Brain pericyte (primary cell): ENCODE measurements at regions not wholly inside any gene's neighbourhood (a gene's known extent, or its start where the extent isn't known, plus 50 kb on each side); places are given as distances from the start of the nearest gene placed in this dataset.
"Not testable (repeated sequence)": the region's sequence is repeated elsewhere in the genome, so short reads cannot be mapped to it uniquely, and the experiment has no call there.

Experiments
- DNase-seq: peaks from one replicate; pipeline ENCODE4 v3.0.0-alpha.2; 2012; ENCODE audit warnings: low read depth, low spot score

- no peak for DNase-seq
Observed at GRCh38 chr10:3660753-3661152, 124.3 kb downstream of the KLF6 start.

DNA sequence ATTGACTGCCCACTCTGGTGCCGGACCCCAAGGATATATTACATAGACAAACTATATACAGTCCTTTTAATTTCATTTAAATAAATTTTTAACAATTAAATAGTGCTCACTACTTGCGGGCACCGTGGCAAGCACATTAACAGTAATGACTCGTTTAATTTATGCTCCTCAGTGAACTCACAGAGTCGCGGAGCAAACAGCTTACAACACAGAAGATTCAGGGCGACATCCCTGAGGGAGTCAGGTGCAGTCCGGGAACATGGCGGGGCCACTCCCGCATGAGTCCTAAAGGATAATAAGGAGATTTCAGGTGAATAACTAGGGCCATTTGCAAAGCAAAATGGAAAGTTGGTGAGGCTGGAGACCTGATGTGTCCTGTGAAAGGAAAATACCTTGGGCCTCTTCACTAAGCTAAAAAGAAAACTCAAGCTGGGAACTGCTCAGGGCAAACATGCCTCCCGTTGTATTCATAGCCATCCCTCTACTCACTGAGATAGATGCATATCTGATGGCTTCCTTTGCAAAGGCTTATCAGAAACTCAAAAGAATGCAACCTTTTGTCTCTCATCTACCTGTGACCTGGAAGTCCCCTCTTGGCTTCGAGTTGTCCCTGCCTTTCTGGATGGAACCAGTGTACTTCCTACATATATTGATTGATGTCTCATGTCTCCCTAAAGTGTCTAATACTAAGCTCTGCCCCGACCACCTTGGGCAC lies 125.6 kb downstream of the KLF6 start:
- no peak for DNase-seq

- no peak for DNase-seq
Observed at GRCh38 chr10:3658766-3659165, 126.2 kb downstream of the KLF6 start.

DNA sequence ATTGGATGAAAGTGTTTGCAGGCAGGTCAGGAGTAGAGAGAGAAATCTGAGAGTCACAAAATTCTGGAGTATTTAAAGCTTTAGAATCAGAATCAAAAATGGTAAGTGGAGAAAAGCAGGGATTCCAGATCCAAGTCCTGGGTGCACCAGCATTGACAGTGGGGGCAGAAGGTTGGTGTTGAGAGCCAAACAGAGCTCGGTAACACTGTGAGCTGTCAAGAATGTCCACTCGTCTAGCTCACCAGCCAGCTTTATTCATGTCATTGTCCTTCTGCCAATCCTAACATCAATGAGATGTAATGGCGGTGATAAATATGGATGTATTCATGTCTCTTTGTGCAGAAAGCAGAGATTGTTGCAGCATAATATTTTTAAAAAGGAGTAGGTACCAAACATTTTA lies 128.8 kb downstream of the KLF6 start:
- DNase-seq, result no peak

- no peak for DNase-seq
Observed at GRCh38 chr10:3655528-3655927, 129.5 kb downstream of the KLF6 start.

DNA sequence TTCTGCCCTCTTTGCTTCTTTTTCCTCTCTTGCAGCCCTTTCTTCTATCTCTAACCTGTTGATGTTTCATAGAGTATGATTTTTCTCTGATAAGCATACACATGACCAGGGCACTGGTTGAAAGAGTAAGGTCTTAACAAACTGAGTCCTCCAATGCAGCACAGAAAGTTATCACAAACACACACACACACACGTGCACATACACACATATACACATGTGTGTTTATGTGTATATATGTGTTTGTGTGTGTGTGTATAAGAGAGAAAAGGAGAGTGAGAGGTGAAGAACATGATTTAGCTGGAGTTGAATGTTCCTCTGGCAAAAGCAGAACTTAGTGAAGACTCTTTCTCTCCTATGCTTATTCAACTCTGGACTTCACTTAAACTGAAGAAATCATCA lies 130.0 kb downstream of the KLF6 start:
- no peak for DNase-seq

GRCh38 chr10:3654496-3654895 lies 130.5 kb downstream of the KLF6 start:
- DNase-seq, result no peak

DNA sequence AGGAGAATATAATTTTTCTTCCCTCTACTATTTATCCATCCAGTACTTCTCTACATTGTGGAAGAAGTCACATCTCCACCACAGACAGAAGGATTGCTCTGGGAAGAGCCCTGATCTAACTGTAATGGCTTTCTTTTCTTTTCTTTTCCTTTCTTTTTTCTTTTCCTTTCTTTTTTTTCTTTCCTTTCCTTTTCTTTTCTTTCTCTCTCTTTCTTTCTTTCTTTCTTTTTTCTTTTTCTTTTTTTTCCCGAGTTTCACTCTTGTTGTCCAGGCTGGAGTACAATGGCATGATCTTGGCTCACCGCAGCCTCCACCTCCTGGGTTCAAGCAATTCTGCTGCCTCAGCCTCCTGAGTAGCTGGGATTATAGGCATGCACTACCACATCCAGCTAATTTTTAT lies 131.7 kb downstream of the KLF6 start:
- DNase-seq, result not testable (repeated sequence)

DNA sequence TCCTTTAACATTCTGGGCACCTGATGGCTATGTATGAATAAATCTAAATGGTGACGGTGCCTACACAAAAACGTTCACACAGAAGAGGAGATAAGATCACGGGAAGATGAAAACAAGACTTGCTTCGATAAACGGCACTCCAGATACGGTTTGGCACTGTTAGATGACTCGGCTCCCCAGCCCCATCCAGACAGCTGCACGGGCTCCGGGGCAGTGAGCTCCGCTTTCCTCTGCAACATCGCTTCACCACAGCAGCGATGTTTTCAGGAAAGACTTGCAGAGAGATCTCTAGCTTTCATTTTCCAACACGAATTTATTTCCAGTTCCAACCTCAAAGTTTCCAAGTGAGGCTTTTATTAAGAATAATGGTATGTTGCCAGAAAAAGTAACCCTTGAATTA lies 132.1 kb downstream of the KLF6 start:
- DNase-seq, result no peak

- DNase-seq, result no peak
Observed at GRCh38 chr10:3651969-3652653, 132.9 kb downstream of the KLF6 start.

DNA sequence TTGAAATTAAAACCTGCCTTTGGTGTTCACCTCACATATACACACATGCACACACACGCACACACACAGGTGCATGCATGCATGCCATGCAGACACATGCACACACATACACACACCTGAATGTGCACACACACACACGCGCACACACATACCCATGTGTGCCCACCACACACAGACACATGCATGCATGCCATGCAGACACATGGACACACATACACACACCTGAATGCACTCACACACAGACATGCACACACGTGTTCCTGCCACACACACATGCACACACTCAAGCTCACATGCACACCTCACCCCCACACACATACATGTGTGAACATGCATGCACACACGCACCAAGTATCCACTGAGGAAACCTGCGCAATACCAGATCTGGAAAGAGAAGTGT lies 136.4 kb downstream of the KLF6 start:
- DNase-seq, result no peak

DNA sequence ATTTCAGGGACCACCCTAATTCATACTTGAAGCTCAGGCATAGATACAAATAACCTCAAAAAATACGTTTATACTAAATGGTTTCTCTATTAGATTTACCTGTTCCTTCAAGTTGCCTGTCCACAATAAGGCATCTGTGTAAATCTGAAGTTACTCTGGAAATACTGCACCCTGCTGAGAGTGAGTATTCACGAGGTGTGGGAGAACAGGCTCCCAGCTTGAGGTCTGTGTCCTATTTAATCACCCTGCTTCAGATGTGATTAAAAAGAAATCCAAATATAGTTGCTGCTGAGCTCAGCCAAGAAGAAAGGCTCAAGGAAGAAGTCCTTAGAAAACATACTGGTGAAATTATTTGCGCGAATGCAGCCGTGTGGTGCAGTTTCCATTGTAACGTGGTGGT lies 136.8 kb downstream of the KLF6 start:
- DNase-seq, result no peak

DNA sequence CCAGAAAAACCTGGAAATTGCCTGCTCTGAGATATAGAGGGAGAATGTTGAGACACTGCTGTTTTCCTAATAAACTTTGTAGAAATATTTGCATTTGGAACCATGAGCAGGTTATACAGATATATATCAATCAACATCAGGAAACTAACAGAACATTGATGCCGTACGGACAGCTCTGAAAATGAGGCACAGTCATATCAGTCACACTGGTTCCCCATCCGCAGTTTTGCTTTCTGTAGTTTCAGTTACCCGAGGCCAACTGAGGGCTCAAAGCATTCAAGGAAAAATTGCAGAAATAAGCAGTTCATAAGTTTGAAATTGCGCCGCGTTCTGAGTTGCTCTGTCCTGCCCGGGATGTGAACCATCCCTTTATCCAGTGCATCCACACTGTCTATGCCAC lies 137.9 kb downstream of the KLF6 start:
- no peak for DNase-seq

- DNase-seq, result no peak
Observed at GRCh38 chr10:3645406-3645805, 139.6 kb downstream of the KLF6 start.

DNA sequence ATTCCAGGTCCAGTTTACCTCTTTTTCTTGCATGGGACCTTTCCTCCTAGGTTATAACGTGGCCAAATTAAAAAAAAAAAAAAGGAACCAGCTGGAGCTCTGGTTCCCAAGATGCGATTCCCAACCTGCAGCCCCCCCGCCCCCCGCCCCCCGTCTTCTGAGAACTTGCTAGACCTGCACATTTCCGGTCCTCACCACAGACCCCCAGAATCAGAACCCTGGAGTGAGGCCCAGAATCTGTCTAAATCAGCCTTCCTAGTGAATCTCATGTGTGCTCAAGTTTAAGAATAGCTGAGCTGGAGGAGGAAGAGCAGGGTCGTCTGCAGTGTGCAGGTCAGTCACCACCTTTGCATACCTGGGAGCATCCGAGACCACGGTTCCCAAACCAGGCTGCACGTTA lies 144.2 kb downstream of the KLF6 start:
- no peak for DNase-seq

- no peak for DNase-seq
Observed at GRCh38 chr10:3639546-3639945, 145.5 kb downstream of the KLF6 start.

GRCh38 chr10:3636356-3637181 lies 148.4 kb downstream of the KLF6 start:
- DNase-seq, result no peak

DNA sequence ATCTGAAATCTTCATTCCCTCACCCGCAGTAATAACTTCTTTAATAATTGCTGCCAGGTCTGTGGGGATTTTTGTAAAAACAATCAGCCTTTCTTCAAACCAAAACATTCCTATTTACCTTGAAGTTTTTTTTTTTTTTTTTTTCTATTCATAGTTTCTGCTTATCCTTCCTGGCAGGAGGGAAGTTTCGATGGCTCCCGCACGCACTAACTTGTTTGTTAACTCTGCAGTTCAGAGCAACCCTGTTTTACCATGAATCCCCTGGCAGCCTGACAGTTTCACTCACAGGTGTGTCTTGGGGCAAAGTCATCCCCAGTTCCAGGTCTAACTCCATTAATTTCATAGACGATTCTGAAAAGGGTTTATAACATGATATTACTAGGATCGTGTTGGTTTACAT lies 149.3 kb downstream of the KLF6 start:
- no peak for DNase-seq

- DNase-seq, result no peak
Observed at GRCh38 chr10:3635211-3635671, 149.8 kb downstream of the KLF6 start.

- not testable (repeated sequence) for DNase-seq
Observed at GRCh38 chr10:3634646-3635045, 150.4 kb downstream of the KLF6 start.

DNA sequence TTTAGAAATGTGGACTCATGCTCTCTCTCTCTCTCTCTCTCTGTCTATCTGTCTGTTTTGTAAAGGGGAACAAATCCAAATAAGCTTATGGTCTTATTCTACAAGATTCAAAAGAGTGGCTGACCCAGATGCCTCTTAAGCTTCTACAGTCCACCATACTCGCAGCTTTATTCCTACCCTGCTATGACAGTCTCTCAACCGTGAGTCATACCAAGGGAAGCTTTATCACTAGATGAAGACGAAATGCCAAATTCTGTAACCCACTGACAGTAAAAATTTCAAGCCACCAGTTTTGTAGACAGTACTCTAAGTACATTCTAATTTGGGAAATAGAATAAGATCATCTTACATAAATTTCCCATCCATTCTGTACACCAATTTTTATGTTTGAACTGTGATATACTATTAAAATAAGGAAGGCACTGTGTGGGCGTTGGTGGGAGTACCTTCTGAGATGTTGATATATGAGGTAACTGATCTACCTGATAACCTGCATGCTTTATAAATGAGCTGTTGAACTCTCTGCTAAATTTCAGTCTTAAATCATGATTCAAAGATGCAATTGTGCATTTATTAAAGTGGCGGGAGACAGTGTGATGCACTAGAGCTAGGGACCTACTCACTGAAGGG lies 153.2 kb downstream of the KLF6 start:
- DNase-seq, result no peak

- no peak for DNase-seq
Observed at GRCh38 chr10:3631291-3631690, 153.7 kb downstream of the KLF6 start.
